IMR-90 (cell line): ENCODE measurements at regions not wholly inside any gene's neighbourhood (a gene's known extent, or its start where the extent isn't known, plus 50 kb on each side); places are given as distances from the start of the nearest gene placed in this dataset.

Experiments used
- ATAC-seq: fragments of 200-7000 bp; cut with Tn5 transposase; 2 replicates; pipeline ENCODE4 v1.9.1; 2020; ENCODE audit warnings: low read depth, mild to moderate bottlenecking, moderate library complexity
- BruUV-seq: library from RNA; stranded (reverse); fragments of 400-500 nt; replicated peaks from 2 replicates; lab custom pipeline; 2021; lab: Mats Ljungman, UMichigan
- CTCF ChIA-PET: fragments of 300-600 bp; formaldehyde crosslinking; extraction: SDS; loops from one replicate; lab custom pipeline; 2021; ENCODE audit warnings: antibody characterized with exemption; lab: Yijun Ruan, JAX
- POLR2A ChIA-PET: fragments of 300-600 bp; sonication (Branson Sonifier 250); formaldehyde crosslinking; loops from one replicate; lab custom pipeline; 2022; ENCODE audit warnings: antibody characterized with exemption; ENCODE audit not compliant: unreplicated experiment; lab: Charles Lee
- DNase-seq: peaks from one replicate; pipeline ENCODE4 v3.0.0; 2013
- H2AFZ ChIP-seq: replicated peaks from 2 replicates; pipeline ENCODE3; 2013; ENCODE audit warnings: low read length, mild to moderate bottlenecking; ENCODE audit not compliant: poor library complexity
- H2AK5ac ChIP-seq: 2 replicates; pipeline ENCODE4 v1.6.1; 2013; ENCODE audit warnings: low read depth, low read length, inconsistent platforms
- H2AK9ac ChIP-seq: replicated peaks from 2 replicates; pipeline ENCODE3; 2013; ENCODE audit warnings: mild to moderate bottlenecking, low read depth, low read length, moderate library complexity; ENCODE audit not compliant: poor library complexity
- H2BK120ac ChIP-seq: 2 replicates; pipeline ENCODE4 v1.6.1; 2013; ENCODE audit warnings: low read depth, low read length, inconsistent platforms
- H2BK15ac ChIP-seq: 3 replicates; pipeline ENCODE4 v1.6.1; 2013; ENCODE audit warnings: low read depth, low read length, inconsistent platforms
- H2BK20ac ChIP-seq: 2 replicates; pipeline ENCODE4 v1.6.1; 2013; ENCODE audit warnings: low read depth, mild to moderate bottlenecking, inconsistent platforms, low read length, moderate library complexity
- H2BK5ac ChIP-seq: 2 replicates; pipeline ENCODE4 v1.6.1; 2013; ENCODE audit warnings: mild to moderate bottlenecking, low read depth, low read length, inconsistent platforms; ENCODE audit not compliant: poor library complexity, severe bottlenecking
- H3K14ac ChIP-seq: replicated peaks from 2 replicates; pipeline ENCODE4 v1.6.1; 2013; ENCODE audit warnings: low read depth, low read length, inconsistent platforms
- H3K18ac ChIP-seq: 2 replicates; pipeline ENCODE4 v1.6.1; 2013; ENCODE audit warnings: low read depth, low read length, control low read depth
- H3K23ac ChIP-seq: 2 replicates; pipeline ENCODE4 v1.6.1; 2013; ENCODE audit warnings: low read depth, low read length, inconsistent platforms
- H3K27ac ChIP-seq: 2 replicates; pipeline ENCODE4 v1.5.1; 2013; ENCODE audit warnings: mild to moderate bottlenecking, control low read depth, low read length; ENCODE audit not compliant: insufficient read depth
- H3K27me3 ChIP-seq: 2 replicates; pipeline ENCODE4 v1.6.1; 2013; ENCODE audit warnings: low read length; ENCODE audit not compliant: control insufficient read depth, insufficient read depth
- H3K36me3 ChIP-seq: 2 replicates; pipeline ENCODE4 v1.6.1; 2013; ENCODE audit warnings: low read length, mixed read lengths; ENCODE audit not compliant: control insufficient read depth, insufficient read depth
- H3K4ac ChIP-seq: 2 replicates; pipeline ENCODE4 v1.6.1; 2013; ENCODE audit warnings: low read depth, low read length, inconsistent platforms
- H3K4me1 ChIP-seq: 2 replicates; pipeline ENCODE4 v1.6.1; 2013; ENCODE audit warnings: low read length, mixed read lengths; ENCODE audit not compliant: control insufficient read depth, insufficient read depth
- H3K4me2 ChIP-seq: 2 replicates; pipeline ENCODE4 v1.6.1; 2013; ENCODE audit warnings: low read depth, mild to moderate bottlenecking, control low read depth, low read length, moderate library complexity
- H3K4me3 ChIP-seq: 2 replicates; pipeline ENCODE4 v1.5.1; 2013; ENCODE audit warnings: low read depth, mild to moderate bottlenecking, control low read depth, low read length, moderate library complexity; ENCODE audit not compliant: insufficient read depth
- H3K56ac ChIP-seq: 2 replicates; pipeline ENCODE4 v1.6.1; 2013; ENCODE audit warnings: low read length, inconsistent platforms; ENCODE audit not compliant: insufficient read depth; ENCODE audit errors: extremely low read depth
- H3K79me1 ChIP-seq, 2 experiments: 2 replicates each; pipeline ENCODE4 v1.6.1; 2013; ENCODE audit warnings: low read length in 2 of 2, inconsistent platforms in 1 of 2, low read depth in 1 of 2
- H3K9ac ChIP-seq: 2 replicates; pipeline ENCODE4 v1.6.1; 2013; ENCODE audit warnings: low read depth, low read length, control low read depth
- H3K9me1 ChIP-seq: 2 replicates; pipeline ENCODE4 v1.6.1; 2013; ENCODE audit warnings: low read length, inconsistent platforms; ENCODE audit not compliant: insufficient read depth
- H3K9me3 ChIP-seq: 2 replicates; pipeline ENCODE4 v1.6.1; 2013; ENCODE audit warnings: low read length; ENCODE audit not compliant: control insufficient read depth, insufficient read depth
- H4K20me1 ChIP-seq: 2 replicates; pipeline ENCODE4 v1.6.1; 2013; ENCODE audit warnings: low read length, inconsistent platforms; ENCODE audit not compliant: insufficient read depth
- H4K5ac ChIP-seq: 2 replicates; pipeline ENCODE4 v1.6.1; 2013; ENCODE audit warnings: mild to moderate bottlenecking, low read depth, low read length, control low read depth
- H4K8ac ChIP-seq, 2 experiments: 2 replicates each; pipeline ENCODE4 v1.6.1; 2013; ENCODE audit warnings: low read depth in 2 of 2, low read length in 2 of 2, control low read depth in 1 of 2, inconsistent platforms in 1 of 2
- H4K91ac ChIP-seq: 2 replicates; pipeline ENCODE4 v1.6.1; 2013; ENCODE audit warnings: low read depth, low read length, inconsistent platforms; ENCODE audit not compliant: insufficient read depth
- BHLHE40 ChIP-seq: fragments of 150-350 bp; IDR thresholded peaks from 2 replicates; pipeline ENCODE4 v1.6.1; 2016; ENCODE audit warnings: mild to moderate bottlenecking, low read depth, low read length
- CEBPB ChIP-seq: IDR thresholded peaks from 2 replicates; pipeline ENCODE4 v1.6.1; 2012; ENCODE audit warnings: low read depth, low read length, improper control_type of control experiment
- CHD1 ChIP-seq: IDR thresholded peaks from 2 replicates; pipeline ENCODE4 v1.6.1; 2012; ENCODE audit warnings: low read depth, low read length, improper control_type of control experiment
- CTCF ChIP-seq: conservative IDR thresholded peaks from 2 replicates; pipeline ENCODE4 v1.5.1; 2012; ENCODE audit warnings: mild to moderate bottlenecking, low read depth, low read length, improper control_type of control experiment
- ELK1 ChIP-seq: fragments of 150-350 bp; IDR thresholded peaks from 2 replicates; pipeline ENCODE4 v1.6.1; 2016; ENCODE audit warnings: low read depth, mild to moderate bottlenecking, low read length, moderate library complexity, borderline replicate concordance
- FOS ChIP-seq: fragments of 150-350 bp; IDR thresholded peaks from 2 replicates; pipeline ENCODE4 v1.6.1; 2016; ENCODE audit warnings: low read depth, low read length
- MAFK ChIP-seq: IDR thresholded peaks from 2 replicates; pipeline ENCODE4 v1.6.1; 2012; ENCODE audit warnings: low read depth, low read length, improper control_type of control experiment
- MAZ ChIP-seq: IDR thresholded peaks from 2 replicates; pipeline ENCODE4 v1.6.1; 2012; ENCODE audit warnings: low read depth, mild to moderate bottlenecking, low read length, improper control_type of control experiment, moderate library complexity, borderline replicate concordance
- MXI1 ChIP-seq: IDR thresholded peaks from 2 replicates; pipeline ENCODE4 v1.6.1; 2012; ENCODE audit warnings: low read depth, mild to moderate bottlenecking, low read length, moderate library complexity, borderline replicate concordance
- NFE2L2 ChIP-seq: fragments of 150-350 bp; IDR thresholded peaks from 2 replicates; pipeline ENCODE4 v1.6.1; 2016; ENCODE audit warnings: low read depth, mild to moderate bottlenecking, low read length
- POLR2A ChIP-seq: IDR thresholded peaks from 2 replicates; pipeline ENCODE4 v1.6.1; 2012; ENCODE audit warnings: mild to moderate bottlenecking, low read depth, low read length
- RAD21 ChIP-seq: IDR thresholded peaks from 2 replicates; pipeline ENCODE4 v1.6.1; 2012; ENCODE audit warnings: low read length, improper control_type of control experiment
- RCOR1 ChIP-seq: IDR thresholded peaks from 2 replicates; pipeline ENCODE4 v1.6.1; 2012; ENCODE audit warnings: mild to moderate bottlenecking, low read length, improper control_type of control experiment; ENCODE audit not compliant: insufficient replicate concordance
- RFX5 ChIP-seq: IDR thresholded peaks from 2 replicates; pipeline ENCODE4 v1.8.0; 2012; ENCODE audit warnings: low read depth, mild to moderate bottlenecking, low read length, moderate library complexity
- SMC3 ChIP-seq: fragments of 150-350 bp; IDR thresholded peaks from 2 replicates; pipeline ENCODE4 v1.6.1; 2016; ENCODE audit warnings: low read depth, mild to moderate bottlenecking, antibody characterized with exemption, low read length, moderate library complexity
- USF2 ChIP-seq: fragments of 150-350 bp; IDR thresholded peaks from 2 replicates; pipeline ENCODE4 v1.6.1; 2017; ENCODE audit warnings: mild to moderate bottlenecking, antibody characterized with exemption, low read length, low read depth
- WGBS, 2 experiments: methylation state at CpG; one replicate each; pipeline versions ENCODE4 v1.1.5 to v1.1.7; 2013; ENCODE audit warnings: missing lambda C conversion rate in 2 of 2; ENCODE audit not compliant: insufficient read length in 1 of 2; ENCODE audit errors: extremely low coverage in 2 of 2; 5-methylcytosine and 5-hydroxymethylcytosine counted together
- dilution Hi-C: fragments of 300-500 bp; cut with HindIII; formaldehyde crosslinking; loops from one replicate; pipeline ENCODE4 v1.14.3; 2018; ENCODE audit warnings: low sequenced_read_pairs; ENCODE audit not compliant: unreplicated experiment
- in situ Hi-C: fragments of 300-500 bp; cut with MboI; formaldehyde crosslinking; loops from 3 replicates; pipeline ENCODE4 v1.14.3; 2019; ENCODE audit warnings: low sequenced_read_pairs, inconsistent platforms, mixed read lengths
- intact Hi-C: fragments of 100-400 bp; cut with micrococcal nuclease; formaldehyde crosslinking; loops from 2 replicates; pipeline ENCODE4 v1.10.0; 2022

GRCh38 chr15:77832874-77833273 is 200.2 kb upstream of the LINGO1 start:
- Histone ChIP-seq H4K8ac (no peak overlapping the region), H2BK15ac (no peak overlapping the region), H3K56ac (no peak overlapping the region), H3K9me1 (no peaks in the 10 kb centered on the region; the same call in 1 of the 2 replicates), H3K23ac (no peak overlapping the region), H2AK9ac (no peak overlapping the region), H3K4ac (no peak overlapping the region), H3K9me3 (no peaks in the 10 kb centered on the region), H2BK5ac (no peak overlapping the region), H3K14ac (no peak overlapping the region), H3K18ac (no peak overlapping the region), H4K91ac (no peak overlapping the region), H3K4me3 (no peak overlapping the region), H2BK20ac (no peak overlapping the region), H4K5ac (no peak overlapping the region), H2AK5ac (no peak overlapping the region), H3K36me3 (no peaks in the 10 kb centered on the region), H3K4me2 (no peak overlapping the region), H2AFZ (no peak overlapping the region), H3K79me1 (no peaks in the 10 kb centered on the region), H3K9ac (no peak overlapping the region), H2BK120ac (no peak overlapping the region), H3K4me1 (no peaks in the 10 kb centered on the region), H3K27ac (no peak overlapping the region), H4K20me1 (0 out of 2 replicates have a peak, but pooled peaks cover 3% of the 10 kb centered on the region), H3K27me3 (peaks cover 56% of the 10 kb centered on the region)
- ATAC-seq (no peak), DNase-seq (no peak)
- POLR2A ChIA-PET, result no interaction called here
- BruUV-seq, result no TSS peak
- WGBS, 2 experiments, result no CpG with 5 or more reads among the region's 2 CpGs
- intact Hi-C loops, result no loop called here
- no peak for TF ChIP-seq MXI1
- TF ChIP-seq MAFK, result no peak
- TF ChIP-seq FOS, result no peak
- TF ChIP-seq NFE2L2, result no peak
- no peak for TF ChIP-seq SMC3
- TF ChIP-seq RAD21, result no peak
- TF ChIP-seq CHD1, result no peak
- no peak for TF ChIP-seq POLR2A
- no peak for TF ChIP-seq RCOR1
- no peak for TF ChIP-seq MAZ
- TF ChIP-seq CEBPB, result no peak
- no peak for TF ChIP-seq ELK1
- TF ChIP-seq CTCF, result no peak
- TF ChIP-seq RFX5, result no peak
- TF ChIP-seq BHLHE40, result no peak
- TF ChIP-seq USF2, result no peak
- dilution Hi-C loops, result no loop called here
- CTCF ChIA-PET, result interaction anchor here (2.4 kb wide), 1 partner anchor 11 kb away, joined by 8 read pairs; no protein-coding TSS in a partner anchor
- in situ Hi-C loops, result no loop called here
